Spleen (tissue), 7 donors: ENCODE measurements at regions not wholly inside any gene's neighbourhood (a gene's known extent, or its start where the extent isn't known, plus 50 kb on each side); places are given as distances from the start of the nearest gene placed in this dataset.

ENCODE experiments used
- POLR2A ChIP-seq, 3 donors: fragments of 450-650 bp; IDR thresholded peaks; one replicate each; pipeline ENCODE4 v1.5.1; 2017; ENCODE audit warnings: antibody characterized with exemption in 3 of 3, mild to moderate bottlenecking in 1 of 3
- TF ChIP-seq, protein P1 (sequence below), 11 experiments: fragments of 200-600 bp in 7 of 11; fragments of 450-650 bp in 4 of 11; sonication (generic) in 4 of 11; IDR thresholded peaks in 8 of 11; conservative IDR thresholded peaks in 3 of 11; 1 replicate in 7 of 11; 2 replicates in 4 of 11; pipeline versions ENCODE4 v1.4.0 to v1.8.0; 2016 to 2021; ENCODE audit warnings: antibody characterized with exemption in 11 of 11, inconsistent platforms in 4 of 11, mild to moderate bottlenecking in 1 of 11
- donor health status: DM: no; HTN: no; CAD: no; lungs with moderate emphysema.
- donor health status: DM: no; HTN: no; CAD: no.
- donor health status: DM: no; HTN: no; CAD: no.

DNA sequence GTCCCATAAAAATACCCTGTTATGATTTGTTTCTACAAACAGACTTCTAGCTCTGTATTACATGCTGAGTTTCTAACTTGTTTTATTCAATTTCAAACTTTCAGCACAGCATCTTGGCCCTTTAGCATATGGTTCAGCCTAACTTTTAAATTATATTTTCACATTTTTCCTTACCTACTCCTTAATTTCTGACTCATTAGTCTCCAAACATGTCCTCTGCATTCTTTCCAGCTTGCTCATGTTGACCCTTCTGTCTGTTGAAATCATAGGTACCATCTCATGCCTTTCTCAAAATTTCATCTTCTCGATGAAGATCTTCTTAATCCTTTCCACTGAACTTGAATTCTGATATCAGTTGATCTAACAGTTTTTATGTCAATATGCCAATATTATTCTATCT lies 200.9 kb upstream of the RIOK2 start:
- TF ChIP-seq, protein P1, sequence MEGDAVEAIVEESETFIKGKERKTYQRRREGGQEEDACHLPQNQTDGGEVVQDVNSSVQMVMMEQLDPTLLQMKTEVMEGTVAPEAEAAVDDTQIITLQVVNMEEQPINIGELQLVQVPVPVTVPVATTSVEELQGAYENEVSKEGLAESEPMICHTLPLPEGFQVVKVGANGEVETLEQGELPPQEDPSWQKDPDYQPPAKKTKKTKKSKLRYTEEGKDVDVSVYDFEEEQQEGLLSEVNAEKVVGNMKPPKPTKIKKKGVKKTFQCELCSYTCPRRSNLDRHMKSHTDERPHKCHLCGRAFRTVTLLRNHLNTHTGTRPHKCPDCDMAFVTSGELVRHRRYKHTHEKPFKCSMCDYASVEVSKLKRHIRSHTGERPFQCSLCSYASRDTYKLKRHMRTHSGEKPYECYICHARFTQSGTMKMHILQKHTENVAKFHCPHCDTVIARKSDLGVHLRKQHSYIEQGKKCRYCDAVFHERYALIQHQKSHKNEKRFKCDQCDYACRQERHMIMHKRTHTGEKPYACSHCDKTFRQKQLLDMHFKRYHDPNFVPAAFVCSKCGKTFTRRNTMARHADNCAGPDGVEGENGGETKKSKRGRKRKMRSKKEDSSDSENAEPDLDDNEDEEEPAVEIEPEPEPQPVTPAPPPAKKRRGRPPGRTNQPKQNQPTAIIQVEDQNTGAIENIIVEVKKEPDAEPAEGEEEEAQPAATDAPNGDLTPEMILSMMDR (IDR thresholded peaks at IDR 0.05 in 8 of 11, conservative IDR thresholded peaks at IDR 0.05 in 3 of 11): no peak
- TF ChIP-seq POLR2A (IDR thresholded peaks at IDR 0.05): no peak
